ENCODE measurements at regions not wholly inside any gene's neighbourhood (a gene's known extent, or its start where the extent isn't known, plus 50 kb on each side); places are given as distances from the start of the nearest gene placed in this dataset.
"Not testable (repeated sequence)": the region's sequence is repeated elsewhere in the genome, so short reads cannot be mapped to it uniquely, and the experiment has no call there.

- no peak for DNase-seq
Observed at GRCh38 chr13:88436974-88437373, 765.8 kb downstream of the SLITRK5 start.

- DNase-seq, result no peak
Observed at GRCh38 chr13:88450515-88450914, 779.3 kb downstream of the SLITRK5 start.

GRCh38 chr13:88456151-88456550 lies 785.0 kb downstream of the SLITRK5 start:
- DNase-seq, result no peak

DNA sequence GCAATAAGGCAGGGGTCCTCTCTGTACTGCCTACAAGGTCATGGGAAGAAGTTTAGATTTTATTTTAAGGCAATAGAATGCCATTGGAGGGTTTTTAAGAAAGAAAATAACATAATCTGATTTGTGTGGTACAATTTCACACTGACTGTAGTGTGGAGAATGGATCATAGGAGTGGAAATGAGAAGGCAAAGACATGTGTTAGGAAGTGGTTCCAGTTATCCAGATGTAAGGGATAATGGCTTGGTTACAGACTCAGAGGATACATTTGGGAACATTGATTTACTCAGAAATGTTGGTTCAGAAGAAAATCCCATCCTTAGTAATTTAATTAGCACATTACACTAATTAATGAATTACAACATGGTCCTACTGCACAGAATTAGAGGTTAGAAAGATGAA lies 788.2 kb downstream of the SLITRK5 start:
- DNase-seq, result no peak

GRCh38 chr13:88461272-88462009 lies 790.3 kb downstream of the SLITRK5 start:
- no peak for DNase-seq

DNA sequence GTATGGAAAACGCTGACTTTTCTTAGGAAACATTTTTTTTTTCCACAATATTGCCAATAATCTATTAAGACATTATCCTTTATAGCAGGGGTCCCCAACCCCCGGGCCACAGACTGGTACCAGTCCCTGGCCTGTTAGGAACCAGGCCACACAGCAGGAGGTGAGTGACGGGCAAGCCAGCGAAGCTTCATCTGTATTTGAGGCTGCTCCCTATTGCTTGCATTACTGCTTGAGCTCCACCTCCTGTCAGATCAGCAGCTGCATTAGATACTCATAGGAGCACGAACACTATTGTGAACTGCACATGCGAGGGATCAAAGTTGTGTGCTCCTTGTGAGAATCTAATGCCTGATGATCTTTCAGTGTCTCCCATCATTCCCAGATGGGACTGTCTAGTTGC lies 793.7 kb downstream of the SLITRK5 start:
- no peak for DNase-seq

GRCh38 chr13:88472316-88472715 lies 801.1 kb downstream of the SLITRK5 start:
- no peak for DNase-seq

DNA sequence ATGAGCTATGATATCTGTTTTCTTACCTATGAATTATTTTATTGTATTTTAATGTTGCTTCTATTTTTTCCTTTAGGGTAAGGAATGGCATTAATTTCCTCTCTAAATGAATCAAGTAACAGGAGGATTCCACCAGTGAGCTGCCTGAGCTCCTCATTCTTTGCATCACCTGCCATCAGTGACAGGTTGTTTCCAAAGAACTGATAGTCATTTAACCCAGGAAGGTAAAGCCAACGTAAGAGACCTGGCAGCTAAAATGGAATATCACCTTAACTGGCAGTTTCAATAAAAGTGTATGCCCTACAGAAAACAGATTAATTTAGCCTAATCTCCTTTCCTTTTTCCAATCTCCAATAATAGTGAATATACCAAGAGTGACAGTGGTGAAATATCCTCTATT lies 812.0 kb downstream of the SLITRK5 start:
- no peak for DNase-seq

DNA sequence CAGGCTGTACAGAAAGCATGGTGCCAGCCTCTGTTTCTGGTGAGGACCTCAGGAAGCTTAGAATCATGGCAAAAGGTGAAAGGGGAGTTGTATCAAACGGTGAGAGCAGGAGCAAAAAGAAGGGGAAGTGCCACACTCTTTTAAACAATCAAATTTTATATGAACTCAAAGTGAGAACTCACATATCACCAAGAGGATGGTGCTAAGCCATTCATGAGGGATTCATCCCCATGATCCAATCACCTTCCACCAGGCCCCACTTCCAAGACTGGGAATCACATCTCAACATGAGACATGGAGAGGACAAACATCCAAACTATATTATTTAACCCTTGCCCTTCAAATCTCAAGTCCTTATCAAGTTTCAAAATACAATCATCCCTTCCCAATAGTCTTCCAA lies 836.7 kb downstream of the SLITRK5 start:
- no peak for DNase-seq

DNA sequence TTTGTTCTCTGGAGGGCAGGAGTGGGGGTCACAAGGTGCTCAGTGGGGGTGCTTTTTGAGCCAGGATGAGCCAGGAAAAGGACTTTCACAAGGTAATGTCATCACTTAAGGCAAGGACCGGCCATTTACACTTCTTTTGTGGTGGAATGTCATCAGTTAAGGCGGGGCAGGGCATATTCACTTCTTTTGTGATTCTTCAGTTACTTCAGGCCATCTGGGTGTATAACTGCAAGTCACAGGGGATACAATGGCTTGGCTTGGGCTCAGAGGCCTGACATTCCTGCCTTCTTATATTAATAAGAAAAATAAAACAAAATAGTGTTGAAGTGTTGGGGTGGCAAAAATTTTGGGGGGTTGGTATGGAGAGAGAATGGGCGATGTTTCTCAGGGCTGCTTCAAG lies 841.8 kb downstream of the SLITRK5 start:
- DNase-seq, result not testable (repeated sequence)

DNA sequence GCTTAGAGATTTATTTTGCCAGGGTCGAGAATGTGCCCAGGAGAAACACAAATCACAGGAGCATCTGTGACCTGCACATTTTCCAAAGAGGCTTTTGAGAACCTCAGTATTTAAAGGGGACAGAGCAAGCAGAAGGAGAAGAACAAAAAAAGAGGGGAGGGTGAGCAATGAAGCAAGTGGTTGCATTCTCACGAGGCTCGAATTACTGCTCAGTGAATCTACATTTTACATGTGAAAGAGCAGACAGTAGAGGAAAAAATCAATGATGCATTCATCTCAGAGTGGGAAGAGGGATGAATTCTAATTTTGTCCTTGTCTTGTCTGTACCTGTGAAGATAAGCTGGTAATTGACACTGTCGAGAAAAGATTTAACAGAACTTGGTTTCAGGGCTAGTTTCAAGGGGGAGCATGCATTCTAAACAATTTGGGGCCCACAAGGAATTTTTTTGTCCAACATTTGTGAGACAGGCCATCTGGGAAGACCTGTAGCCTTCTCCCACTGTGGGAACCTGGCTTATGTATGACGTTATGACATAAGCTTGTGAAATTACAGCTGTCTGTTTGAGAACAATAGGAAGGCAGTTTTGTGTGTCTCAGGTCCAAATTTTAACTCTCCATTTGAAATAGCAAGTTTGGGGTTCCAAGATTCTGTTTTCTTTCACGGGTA lies 855.1 kb downstream of the SLITRK5 start:
- DNase-seq, result no peak

DNA sequence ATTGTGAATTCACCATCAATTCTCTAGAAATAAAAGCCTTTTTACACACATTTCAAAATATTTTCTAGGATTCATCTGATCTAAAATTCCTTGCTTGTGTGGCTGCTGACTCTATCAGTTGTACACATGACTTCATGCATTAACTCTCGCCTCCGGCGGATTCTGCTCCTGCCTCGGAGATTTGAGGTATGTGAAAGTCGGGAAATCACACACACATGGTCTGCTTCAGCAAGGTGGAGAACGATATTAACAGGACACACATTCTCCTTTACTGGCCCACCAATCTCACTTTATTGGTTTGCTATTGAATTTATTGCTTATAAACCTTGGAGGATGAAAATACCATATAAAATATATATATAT lies 855.7 kb downstream of the SLITRK5 start:
- DNase-seq, result no peak

- DNase-seq, result no peak
Observed at GRCh38 chr13:88541994-88542393, 870.8 kb downstream of the SLITRK5 start.

GRCh38 chr13:88544836-88545235 lies 873.7 kb downstream of the SLITRK5 start:
- DNase-seq, result no peak

- no peak for DNase-seq
Observed at GRCh38 chr13:88552966-88553365, 881.8 kb downstream of the SLITRK5 start.

DNA sequence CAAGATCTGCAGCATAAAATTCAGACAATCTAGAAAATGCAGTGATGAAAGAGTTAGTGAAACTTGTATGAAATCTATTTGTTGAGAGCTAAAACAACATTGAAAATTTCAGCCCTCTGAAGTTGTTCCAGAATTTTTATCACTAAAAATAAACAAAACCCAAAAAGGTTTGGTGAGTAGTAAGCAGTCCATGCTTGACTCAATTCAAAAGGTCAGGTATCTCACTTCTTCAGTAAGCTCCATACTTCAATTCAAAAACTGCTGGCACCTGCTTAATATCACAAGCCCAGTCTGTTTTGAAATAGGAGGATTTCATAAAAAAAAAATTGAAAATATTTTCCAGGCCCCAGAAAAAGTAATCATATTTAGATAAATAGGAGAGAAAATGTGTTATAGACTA lies 894.4 kb downstream of the SLITRK5 start:
- no peak for DNase-seq

DNA sequence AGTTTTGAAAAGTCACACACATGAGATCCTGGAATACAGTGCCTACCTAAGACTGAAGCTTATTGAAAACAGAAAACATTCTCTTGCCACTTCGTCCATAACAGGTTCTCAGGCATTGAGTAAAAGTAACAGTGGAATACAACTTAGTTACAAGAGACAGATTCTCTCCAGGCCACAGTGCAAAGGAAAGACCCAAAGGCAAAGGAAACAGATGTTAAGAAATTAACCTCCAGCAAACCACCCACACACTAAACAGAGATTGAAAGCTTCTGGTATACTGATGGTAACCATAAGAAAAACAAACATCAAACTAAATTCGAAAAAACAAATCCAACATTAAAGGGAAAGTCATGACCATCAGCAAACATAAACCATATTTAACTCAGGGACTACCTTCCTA lies 914.7 kb downstream of the SLITRK5 start:
- DNase-seq, result no peak

DNA sequence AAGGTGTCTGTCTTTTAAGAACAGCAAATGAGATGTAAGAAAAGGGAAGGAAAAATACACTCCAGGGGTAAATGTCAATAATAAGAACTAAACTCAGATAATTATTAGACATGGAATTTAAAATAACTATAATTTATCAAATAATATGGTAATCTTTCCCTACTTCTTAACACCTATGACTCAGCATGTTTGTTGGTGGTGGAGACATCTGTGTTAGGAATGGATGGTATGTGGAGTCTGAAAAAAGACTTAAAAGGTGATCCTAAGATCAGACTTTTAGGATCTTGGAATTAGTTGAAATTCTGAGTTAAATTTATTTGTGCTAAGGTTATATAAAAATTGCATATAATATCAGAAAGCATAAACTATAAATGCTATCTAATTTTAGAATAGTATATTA lies 915.1 kb downstream of the SLITRK5 start:
- DNase-seq, result no peak

DNA sequence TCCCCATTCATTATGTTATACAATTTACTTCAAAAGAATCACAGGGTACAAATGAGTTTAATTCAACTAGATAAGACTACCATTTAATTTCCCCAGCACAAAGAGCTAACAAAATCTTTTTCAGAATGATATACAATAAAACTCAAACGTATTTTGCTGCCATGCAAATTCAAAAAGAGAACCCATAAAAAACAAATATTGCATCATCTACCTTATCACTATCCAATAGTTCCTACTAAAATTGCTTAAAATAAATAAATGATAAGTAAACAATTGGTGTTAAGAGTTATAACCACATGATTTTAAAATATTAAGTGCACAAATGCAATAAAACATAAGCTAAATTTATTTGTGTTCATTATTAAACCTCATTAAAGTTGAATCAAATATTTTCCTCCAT lies 919.4 kb downstream of the SLITRK5 start:
- DNase-seq, result no peak

GRCh38 chr13:88592105-88592504 lies 920.9 kb downstream of the SLITRK5 start:
- no peak for DNase-seq

GRCh38 chr13:88601949-88602348 lies 930.8 kb downstream of the SLITRK5 start:
- DNase-seq, result no peak

DNA sequence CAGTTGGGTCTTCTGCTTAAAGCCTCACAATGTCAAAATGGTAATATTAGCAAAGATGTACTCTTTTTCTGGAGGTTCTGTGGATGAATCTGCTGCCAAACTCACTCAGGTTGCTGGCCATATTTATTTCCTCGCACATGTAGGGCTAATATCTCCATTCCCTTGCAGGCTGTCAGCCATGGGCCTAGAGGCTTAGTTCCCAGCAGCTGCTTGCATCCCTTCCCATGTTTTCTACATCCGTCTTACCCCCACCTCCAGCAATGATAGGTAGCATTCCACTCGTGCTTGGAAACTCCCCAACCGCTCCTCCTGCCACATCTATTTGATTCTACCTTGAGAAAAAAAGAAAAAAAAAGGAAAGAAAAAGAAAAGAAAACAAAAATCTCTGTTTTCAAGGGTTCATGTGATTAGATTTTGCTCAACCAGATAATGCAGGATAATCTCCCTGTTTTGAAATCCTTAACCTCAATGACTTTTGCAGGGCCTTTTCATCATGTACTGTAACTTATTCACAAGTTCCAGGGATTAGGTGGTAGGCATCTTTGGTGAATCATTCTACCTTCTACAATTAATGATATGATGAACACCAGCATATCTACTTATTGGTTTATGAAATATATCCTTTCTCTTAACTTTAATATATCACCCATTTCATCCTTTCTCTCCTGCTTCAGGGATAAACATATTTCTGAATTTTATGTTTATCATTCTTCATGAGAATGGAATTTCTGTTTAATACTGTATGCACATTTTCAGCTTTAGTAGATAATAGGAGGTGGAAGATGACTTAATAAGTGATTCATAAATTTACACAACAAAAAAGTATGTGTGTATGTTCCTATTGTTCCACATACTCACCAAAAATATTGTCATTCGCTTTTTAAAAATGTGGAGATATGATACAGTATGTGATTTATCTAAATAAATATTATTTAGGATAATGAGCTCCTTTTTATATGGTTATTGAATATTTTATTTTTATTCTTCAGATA lies 931.9 kb downstream of the SLITRK5 start:
- DNase-seq, result no peak

DNA sequence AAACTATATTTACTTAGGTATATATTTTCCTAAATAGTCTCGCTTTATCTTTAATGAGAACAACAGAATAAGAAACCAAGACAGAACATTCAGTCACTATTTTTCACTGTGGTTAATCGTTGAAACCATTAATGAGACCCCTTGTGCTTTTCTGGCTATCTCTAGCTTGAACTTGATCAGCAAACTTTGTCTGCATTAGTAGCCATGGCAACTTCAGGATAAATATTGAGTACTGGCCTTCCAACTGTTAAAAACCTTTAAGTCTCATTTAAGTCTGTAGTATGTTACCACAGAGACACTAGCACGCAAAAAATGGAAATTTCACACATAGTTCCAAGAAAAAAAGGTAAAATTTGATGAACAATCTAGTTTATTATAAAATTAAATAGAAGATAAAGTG lies 946.0 kb downstream of the SLITRK5 start:
- DNase-seq, result no peak

Data from stimulated activated CD4-positive, alpha-beta T cell treated with anti-CD3 and anti-CD28 coated beads, Interleukin-4, amount 100 ng/mL, for 24 hours (primary cell).